Prostate gland (tissue), 2 donors: ENCODE measurements at regions not wholly inside any gene's neighbourhood (a gene's known extent, or its start where the extent isn't known, plus 50 kb on each side); places are given as distances from the start of the nearest gene placed in this dataset.

Source experiments
- CTCF ChIP-seq, 4 experiments: fragments of 200-600 bp in 2 of 4; fragments of 450-650 bp in 2 of 4; sonication (generic) in 2 of 4; IDR thresholded peaks; 1 replicate in 3 of 4; 2 replicates in 1 of 4; pipeline ENCODE4 v1.5.1; 2016 to 2019; ENCODE audit warnings: antibody characterized with exemption in 4 of 4, mild to moderate bottlenecking in 2 of 4, moderate library complexity in 2 of 4
- POLR2A ChIP-seq: fragments of 450-650 bp; IDR thresholded peaks from one replicate; pipeline ENCODE4 v1.6.1; 2016; ENCODE audit warnings: antibody characterized with exemption, mild to moderate bottlenecking

GRCh38 chr6:147999001-147999540 lies 343.6 kb upstream of the SASH1 start:
- TF ChIP-seq POLR2A, result no peak
- TF ChIP-seq CTCF (IDR thresholded peaks at IDR 0.05), result no peak
